NCI-H1105 treated with DMSO at 0.1 percent for 48 hours (cell line): ENCODE measurements at regions not wholly inside any gene's neighbourhood (a gene's known extent, or its start where the extent isn't known, plus 50 kb on each side); places are given as distances from the start of the nearest gene placed in this dataset.

Source experiments
- DNase-seq: peaks from one replicate; lab custom pipeline; 2025; lab: John Stamatoyannopoulos, UW

DNA sequence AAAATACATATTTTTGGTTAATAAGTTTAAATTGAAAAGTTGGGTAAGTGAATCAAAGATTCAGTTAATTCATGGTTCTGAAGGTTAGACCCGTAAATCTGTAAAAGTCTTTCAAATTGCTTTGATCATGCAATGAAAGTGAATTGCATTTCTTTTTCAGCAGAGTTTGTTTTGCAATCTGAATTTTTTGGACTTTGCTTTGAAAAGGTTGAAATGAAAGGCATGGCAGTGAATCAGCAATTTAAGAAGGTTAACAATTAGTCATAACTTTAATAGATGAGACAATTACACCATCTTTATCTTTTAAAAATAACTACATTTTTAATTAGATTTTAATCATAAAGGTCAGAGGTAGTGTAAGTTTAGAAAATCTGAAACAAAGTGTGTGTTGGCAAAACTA lies 310.9 kb upstream of the KCNJ16 start:
- no peak for DNase-seq

DNA sequence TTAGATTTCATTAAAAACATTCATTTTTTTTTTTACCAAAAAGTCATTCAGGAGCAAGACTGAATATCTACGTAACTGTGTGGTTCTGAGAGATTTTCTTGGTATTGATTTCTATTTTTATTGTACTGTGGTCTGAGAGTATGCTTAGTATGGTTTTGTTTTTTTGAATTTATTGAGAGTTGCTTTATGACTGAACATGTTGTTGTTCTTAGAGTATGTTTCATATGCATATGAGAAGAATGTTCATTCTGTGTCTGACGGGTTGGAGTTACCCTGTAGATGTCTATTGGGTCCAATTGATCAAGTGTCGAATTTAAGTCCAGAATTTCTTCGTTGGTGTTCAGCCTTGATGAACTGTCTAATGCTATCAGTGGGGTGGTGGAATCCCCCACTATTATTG lies 306.0 kb upstream of the KCNJ16 start:
- no peak for DNase-seq

DNA sequence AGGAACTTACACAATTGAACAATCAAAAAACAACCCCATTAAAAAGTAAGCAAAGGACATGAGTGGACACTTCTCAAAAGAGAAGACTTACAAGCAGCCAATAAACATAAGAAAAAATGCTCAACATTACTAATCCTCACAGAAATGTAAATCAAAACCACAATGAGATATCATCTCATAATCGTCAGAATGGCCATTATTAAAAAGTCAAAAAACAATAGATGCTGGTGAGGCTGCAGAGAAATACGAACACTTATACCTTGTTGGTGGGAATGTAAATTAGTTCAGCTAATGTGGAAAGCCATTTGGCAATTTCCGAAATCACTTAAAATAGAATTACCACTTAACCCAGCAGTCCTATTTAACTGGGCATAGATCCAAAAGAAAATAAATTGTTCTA lies 301.9 kb upstream of the KCNJ16 start:
- peak; percentile 94 for DNase-seq

DNA sequence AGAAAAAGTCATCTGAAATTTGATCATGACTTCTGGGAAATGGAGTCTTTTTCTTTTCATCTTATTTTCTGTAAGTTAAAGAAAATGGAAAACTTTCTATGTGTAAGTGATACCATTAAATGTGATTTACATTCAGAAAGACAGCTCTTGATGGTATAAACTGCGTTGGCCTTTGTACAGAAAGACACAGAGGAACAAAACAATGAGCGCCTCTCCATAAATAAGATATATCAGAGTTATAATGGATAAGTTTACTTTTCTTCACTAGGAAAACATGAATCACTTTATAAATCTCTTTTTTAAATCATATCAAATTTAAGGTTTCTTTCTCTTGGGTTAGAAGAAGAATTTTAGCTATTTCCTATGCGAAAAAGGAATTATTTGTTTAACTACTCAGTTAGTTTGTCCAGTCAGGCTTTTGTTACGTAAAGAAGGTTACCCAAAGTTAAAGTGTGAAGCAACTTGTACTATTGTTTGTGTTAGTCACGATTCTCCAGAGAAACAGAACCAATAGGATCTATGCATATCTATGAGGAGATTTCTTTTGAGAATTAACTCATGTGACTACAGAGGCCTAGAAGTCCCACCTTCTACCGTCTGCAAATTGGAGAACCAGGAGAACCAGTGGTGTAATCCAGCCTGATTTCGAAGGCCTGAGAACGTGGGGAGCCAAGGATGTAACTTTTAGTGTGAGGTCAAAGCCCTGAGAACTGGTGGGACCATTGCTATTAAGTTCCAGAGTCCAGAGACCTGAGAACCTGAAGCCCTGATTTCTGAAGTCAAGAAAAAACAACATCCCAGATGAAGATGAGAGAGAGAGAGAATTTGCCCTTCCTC lies 295.4 kb upstream of the KCNJ16 start:
- no peak for DNase-seq

DNA sequence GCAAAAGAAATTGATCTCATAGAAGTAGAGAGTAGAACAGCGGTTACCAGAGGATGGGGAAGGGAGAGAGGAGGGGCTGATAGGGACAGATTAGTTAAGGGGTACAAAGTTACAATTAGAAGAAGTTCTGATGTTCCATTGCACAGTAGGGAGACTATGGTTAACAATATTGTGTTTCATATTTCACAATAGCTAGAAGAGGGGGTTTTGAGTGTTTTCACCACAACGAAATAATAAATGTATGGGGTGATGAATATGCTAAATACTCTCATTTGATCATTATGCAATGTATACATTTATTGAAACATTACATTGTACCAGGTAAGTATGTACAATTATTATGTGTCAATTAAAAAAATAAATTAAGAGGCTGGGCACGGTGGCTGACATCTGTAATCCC lies 291.2 kb upstream of the KCNJ16 start:
- DNase-seq, result no peak

DNA sequence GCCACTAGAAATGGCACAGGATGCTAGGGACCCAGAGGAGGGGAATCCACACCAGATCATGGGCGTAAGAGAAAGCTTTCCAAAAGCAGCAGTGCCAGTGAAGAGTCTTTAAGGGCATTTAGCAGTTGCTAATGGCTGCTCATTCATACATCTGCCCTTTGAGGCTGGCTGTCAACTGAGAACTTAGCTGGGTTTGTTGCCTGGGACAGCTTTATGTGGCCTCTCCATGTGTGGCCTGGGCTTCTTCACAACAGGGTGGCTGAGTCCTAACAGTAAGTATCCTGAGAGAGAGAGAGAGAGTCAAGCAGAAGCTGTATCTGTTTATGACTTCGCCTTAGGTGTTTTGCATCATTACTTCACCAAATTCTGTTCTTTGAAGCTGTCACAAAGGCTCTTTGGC lies 286.1 kb upstream of the KCNJ16 start:
- no peak for DNase-seq

GRCh38 chr17:69796078-69796477 lies 278.9 kb upstream of the KCNJ16 start:
- no peak for DNase-seq

DNA sequence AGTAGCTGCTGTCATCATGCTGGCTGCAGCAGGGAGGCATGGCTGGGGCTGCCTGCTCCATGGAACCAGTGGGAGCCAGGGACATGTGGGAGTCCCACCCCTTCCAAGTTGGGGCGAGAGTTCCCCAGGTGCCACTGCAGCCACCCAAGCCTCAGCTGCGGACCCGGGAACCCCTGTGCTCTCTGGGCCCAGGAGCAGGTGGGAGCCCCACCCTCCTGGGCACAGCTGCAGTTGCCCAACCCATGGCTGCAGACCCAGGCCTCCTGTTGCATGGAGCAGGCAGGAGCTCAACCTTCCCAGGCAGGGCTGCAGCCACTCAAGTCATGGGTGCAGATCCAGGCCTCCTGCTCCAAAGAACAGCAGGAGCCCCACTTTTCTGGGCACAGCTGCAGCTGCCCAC lies 274.2 kb upstream of the KCNJ16 start:
- DNase-seq, result no peak

- no peak for DNase-seq
Observed at GRCh38 chr17:69801368-69801767, 273.7 kb upstream of the KCNJ16 start.

DNA sequence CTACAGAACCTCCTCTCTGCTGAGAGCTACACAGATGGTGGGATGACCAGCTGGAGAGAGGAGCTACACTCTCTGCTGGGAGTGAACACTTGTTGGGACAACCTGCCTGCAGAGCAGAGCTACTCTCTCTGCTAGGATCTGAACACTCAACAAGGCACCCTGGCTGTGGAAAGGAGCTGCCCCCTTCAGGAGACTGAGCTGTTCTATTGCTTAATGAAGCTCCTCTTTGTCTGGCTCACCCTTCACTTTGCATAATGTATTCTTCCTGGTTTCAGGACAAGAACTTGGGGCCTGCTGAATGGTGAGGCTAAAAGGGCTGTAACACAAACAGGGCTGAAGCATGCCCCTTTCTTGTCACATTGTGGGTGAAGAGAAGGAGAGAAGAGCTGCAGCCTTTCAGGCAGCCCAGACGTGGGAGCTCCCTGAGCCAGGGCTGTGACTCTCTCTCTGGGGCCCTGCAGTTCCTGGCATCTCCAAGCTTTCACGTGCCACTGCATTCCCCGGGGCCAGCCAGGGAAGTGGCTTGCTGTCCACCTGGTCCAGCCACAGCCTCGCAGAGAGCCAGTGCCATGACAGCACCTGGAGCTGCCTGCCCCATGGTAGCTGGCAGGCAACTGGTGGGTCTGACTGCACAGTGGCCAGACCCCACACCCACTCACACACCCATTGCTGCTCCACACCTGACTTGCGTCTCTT lies 272.8 kb upstream of the KCNJ16 start:
- no peak for DNase-seq

DNA sequence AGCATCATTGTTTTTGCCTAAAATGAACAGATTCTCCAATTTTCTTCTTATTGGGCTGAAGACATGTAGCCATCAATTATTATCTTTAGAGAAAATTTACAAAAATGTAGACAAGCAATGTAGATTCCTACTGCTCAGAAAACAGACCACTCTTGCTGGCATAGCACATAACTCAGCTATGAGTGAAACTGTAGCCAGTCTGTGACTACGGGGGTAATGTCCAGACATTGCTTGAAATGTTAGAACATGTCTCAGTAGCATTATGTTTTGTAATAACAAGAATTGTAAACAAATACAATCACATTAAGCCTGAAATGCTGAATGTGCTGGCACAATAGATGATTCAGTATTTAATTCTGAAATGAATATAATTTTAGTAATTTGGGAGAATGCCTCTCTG lies 265.7 kb upstream of the KCNJ16 start:
- DNase-seq, result no peak

- no peak for DNase-seq
Observed at GRCh38 chr17:69810326-69810965, 264.6 kb upstream of the KCNJ16 start.

- DNase-seq, result no peak
Observed at GRCh38 chr17:69812240-69812837, 262.7 kb upstream of the KCNJ16 start.

DNA sequence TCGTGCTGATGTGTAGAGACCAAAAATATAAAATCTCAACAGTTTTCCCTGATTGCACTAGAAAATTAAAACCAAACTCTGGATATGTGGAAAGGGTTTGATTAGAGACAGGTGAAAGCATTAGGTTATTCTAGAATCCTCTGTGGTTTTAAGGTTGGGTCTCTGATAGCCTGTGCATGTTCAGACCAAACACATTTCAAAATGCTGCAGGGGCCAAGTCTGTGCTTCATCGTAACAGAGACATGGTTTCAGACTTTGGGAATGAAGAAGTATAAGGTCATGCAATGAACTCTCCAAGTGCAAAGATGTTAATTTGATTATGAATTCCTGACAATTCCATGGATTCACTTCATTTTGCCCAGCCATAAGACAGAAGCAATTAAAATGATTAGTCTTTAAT lies 261.0 kb upstream of the KCNJ16 start:
- no peak for DNase-seq

DNA sequence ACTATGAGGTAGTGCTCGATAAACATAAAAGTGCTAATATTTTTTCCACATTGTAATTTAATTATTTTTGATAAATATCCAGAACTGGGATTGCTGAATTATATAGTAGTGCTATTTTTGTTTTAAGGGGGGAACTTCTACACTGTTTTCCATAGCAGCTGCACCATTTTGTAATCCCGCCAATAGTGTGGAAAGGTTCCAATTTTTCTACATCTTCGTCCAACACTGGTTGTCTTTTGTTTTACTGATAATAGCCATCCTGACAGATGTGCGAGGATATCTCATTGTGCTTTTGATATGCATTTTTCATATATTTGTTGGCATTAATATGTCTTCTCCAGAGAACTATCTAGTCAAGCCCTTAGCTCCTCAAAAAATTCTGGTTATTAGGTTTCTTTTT lies 259.6 kb upstream of the KCNJ16 start:
- DNase-seq, result no peak

GRCh38 chr17:69818467-69818866 lies 256.6 kb upstream of the KCNJ16 start:
- DNase-seq, result no peak

DNA sequence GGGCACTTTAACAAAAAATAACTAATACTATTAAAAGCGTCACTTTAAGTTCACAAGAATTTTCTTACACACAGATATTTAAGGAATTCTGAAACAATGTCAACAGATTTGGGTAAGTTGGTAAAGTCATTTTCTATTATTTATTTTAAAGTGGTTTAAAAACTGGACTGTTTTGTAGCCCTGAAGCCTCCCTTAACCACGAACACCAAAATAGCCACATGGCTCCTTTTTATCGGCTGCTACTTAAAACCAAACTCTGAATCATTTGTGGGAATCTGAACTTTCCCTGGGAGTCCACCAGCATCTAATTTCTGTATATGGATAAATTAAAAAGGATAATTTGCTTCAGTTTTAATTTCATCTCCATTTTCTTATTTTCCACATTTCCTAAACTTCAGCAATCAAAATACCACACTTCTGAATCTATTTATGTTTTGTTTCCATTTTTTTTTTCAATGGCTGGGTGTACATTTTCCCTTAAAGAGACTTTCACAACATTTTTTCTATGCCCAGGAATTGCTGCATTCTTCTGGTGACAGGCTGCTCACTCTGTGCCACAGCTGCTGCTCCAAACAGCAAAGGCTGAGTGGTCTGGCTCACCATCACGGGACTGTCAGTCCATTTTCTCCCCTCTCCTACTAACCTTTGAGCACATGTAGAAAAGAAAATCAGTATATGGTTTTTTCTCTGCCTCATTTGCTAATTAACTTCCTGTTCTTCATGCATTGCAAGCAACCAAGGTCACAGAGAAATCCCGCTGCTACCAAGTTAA lies 255.5 kb upstream of the KCNJ16 start:
- DNase-seq, result no peak

GRCh38 chr17:69820876-69821473 lies 254.1 kb upstream of the KCNJ16 start:
- no peak for DNase-seq

GRCh38 chr17:69822314-69822875 lies 252.6 kb upstream of the KCNJ16 start:
- DNase-seq, result no peak

DNA sequence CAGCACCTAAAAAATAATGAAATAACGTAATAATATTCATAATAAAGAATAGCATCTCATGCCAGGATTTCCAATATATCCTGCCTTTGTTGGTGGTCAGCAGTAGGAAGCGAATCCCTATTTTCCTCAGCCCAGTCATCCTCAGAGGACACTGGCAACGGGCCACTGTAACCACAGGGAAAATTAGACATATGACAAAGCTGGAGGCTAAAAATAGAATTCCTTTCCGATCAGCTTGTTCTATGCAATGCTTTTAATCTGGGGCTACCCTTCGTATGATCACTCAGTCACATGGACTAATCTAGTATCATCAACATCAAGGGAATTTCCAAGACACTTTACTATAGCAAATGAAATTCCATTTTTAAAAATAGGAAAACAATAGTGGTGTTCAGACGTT lies 246.9 kb upstream of the KCNJ16 start:
- DNase-seq, result no peak

GRCh38 chr17:69834494-69834893 lies 240.5 kb upstream of the KCNJ16 start:
- no peak for DNase-seq
